ENCODE measurements at regions not wholly inside any gene's neighbourhood (a gene's known extent, or its start where the extent isn't known, plus 50 kb on each side); places are given as distances from the start of the nearest gene placed in this dataset.

GRCh38 chr1:4461726-4462290 lies 192.6 kb upstream of the AJAP1 start:
- peaks cover 7% of the 10 kb centered on the region for H3K36me3 Mint-ChIP-seq (ENCODE audit: low read depth)
- peaks cover 2% of the 10 kb centered on the region; the same call in 1 of the 2 replicates for H3K27me3 Mint-ChIP-seq (ENCODE audit: insufficient read depth)
- no peak overlapping the region for H3K4me3 Mint-ChIP-seq
- no peak for DNase-seq
- TF ChIP-seq, protein P1, sequence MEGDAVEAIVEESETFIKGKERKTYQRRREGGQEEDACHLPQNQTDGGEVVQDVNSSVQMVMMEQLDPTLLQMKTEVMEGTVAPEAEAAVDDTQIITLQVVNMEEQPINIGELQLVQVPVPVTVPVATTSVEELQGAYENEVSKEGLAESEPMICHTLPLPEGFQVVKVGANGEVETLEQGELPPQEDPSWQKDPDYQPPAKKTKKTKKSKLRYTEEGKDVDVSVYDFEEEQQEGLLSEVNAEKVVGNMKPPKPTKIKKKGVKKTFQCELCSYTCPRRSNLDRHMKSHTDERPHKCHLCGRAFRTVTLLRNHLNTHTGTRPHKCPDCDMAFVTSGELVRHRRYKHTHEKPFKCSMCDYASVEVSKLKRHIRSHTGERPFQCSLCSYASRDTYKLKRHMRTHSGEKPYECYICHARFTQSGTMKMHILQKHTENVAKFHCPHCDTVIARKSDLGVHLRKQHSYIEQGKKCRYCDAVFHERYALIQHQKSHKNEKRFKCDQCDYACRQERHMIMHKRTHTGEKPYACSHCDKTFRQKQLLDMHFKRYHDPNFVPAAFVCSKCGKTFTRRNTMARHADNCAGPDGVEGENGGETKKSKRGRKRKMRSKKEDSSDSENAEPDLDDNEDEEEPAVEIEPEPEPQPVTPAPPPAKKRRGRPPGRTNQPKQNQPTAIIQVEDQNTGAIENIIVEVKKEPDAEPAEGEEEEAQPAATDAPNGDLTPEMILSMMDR (IDR thresholded peaks at IDR 0.05): no peak
- no peaks in the 10 kb centered on the region for H3K4me1 Mint-ChIP-seq (ENCODE audit: low read depth)
- H3K9me3 Mint-ChIP-seq: peaks cover 57% of the 10 kb centered on the region
- H3K27ac Mint-ChIP-seq: no peak overlapping the region

GRCh38 chr1:4462831-4463484 lies 191.5 kb upstream of the AJAP1 start:
- no peak overlapping the region for H3K4me3 Mint-ChIP-seq
- TF ChIP-seq, protein P1 (IDR thresholded peaks at IDR 0.05): no peak
- H3K36me3 Mint-ChIP-seq (ENCODE audit: low read depth): peaks cover 7% of the 10 kb centered on the region
- H3K4me1 Mint-ChIP-seq (ENCODE audit: low read depth): no peaks in the 10 kb centered on the region
- no peak for DNase-seq
- H3K9me3 Mint-ChIP-seq: peaks cover 60% of the 10 kb centered on the region
- H3K27me3 Mint-ChIP-seq (ENCODE audit: insufficient read depth): peaks cover 2% of the 10 kb centered on the region; the same call in 1 of the 2 replicates
- no peak overlapping the region for H3K27ac Mint-ChIP-seq

- peaks cover 2% of the 10 kb centered on the region; the same call in 1 of the 2 replicates for H3K27me3 Mint-ChIP-seq (ENCODE audit: insufficient read depth)
- no peak overlapping the region for H3K27ac Mint-ChIP-seq
- H3K36me3 Mint-ChIP-seq (ENCODE audit: low read depth): peaks cover 7% of the 10 kb centered on the region
- peaks cover 61% of the 10 kb centered on the region for H3K9me3 Mint-ChIP-seq
- TF ChIP-seq, protein P1 (IDR thresholded peaks at IDR 0.05): no peak
- no peaks in the 10 kb centered on the region for H3K4me1 Mint-ChIP-seq (ENCODE audit: low read depth)
- no peak for DNase-seq
- H3K4me3 Mint-ChIP-seq: no peak overlapping the region
Measured at GRCh38 chr1:4463631-4464030, 190.8 kb upstream of the AJAP1 start.

GRCh38 chr1:4464478-4464877 lies 189.9 kb upstream of the AJAP1 start:
- H3K9me3 Mint-ChIP-seq: peaks cover 66% of the 10 kb centered on the region
- TF ChIP-seq, protein P1 (IDR thresholded peaks at IDR 0.05): no peak
- H3K4me3 Mint-ChIP-seq: no peak overlapping the region
- no peak overlapping the region for H3K27ac Mint-ChIP-seq
- peaks cover 7% of the 10 kb centered on the region for H3K36me3 Mint-ChIP-seq (ENCODE audit: low read depth)
- H3K27me3 Mint-ChIP-seq (ENCODE audit: insufficient read depth): peaks cover 2% of the 10 kb centered on the region; the same call in 1 of the 2 replicates
- DNase-seq: no peak
- no peaks in the 10 kb centered on the region for H3K4me1 Mint-ChIP-seq (ENCODE audit: low read depth)

- no peaks in the 10 kb centered on the region for H3K4me1 Mint-ChIP-seq (ENCODE audit: low read depth)
- H3K4me3 Mint-ChIP-seq: no peak overlapping the region
- TF ChIP-seq, protein P1 (IDR thresholded peaks at IDR 0.05): no peak
- DNase-seq: no peak
- H3K36me3 Mint-ChIP-seq (ENCODE audit: low read depth): peaks cover 4% of the 10 kb centered on the region
- H3K27ac Mint-ChIP-seq: no peak overlapping the region
- H3K9me3 Mint-ChIP-seq: peaks cover 57% of the 10 kb centered on the region
- peaks cover 2% of the 10 kb centered on the region; the same call in 1 of the 2 replicates for H3K27me3 Mint-ChIP-seq (ENCODE audit: insufficient read depth)
Measured at GRCh38 chr1:4467241-4467640, 187.2 kb upstream of the AJAP1 start.
